HEK293 (cell line): ENCODE measurements at regions not wholly inside any gene's neighbourhood (a gene's known extent, or its start where the extent isn't known, plus 50 kb on each side); places are given as distances from the start of the nearest gene placed in this dataset.
A peak's percentile ranks its signal among the peaks of the same experiment; 100 is the strongest.

ENCODE experiments used
- CTCF ChIA-PET: fragments of 350-600 bp; formaldehyde crosslinking; extraction: SDS; loops from one replicate; lab custom pipeline; 2021; ENCODE audit warnings: antibody characterized with exemption; lab: Yijun Ruan, JAX
- POLR2A ChIA-PET: fragments of 300-600 bp; formaldehyde crosslinking; extraction: SDS; loops from one replicate; lab custom pipeline; 2020; ENCODE audit warnings: antibody characterized with exemption, inconsistent platforms; lab: Yijun Ruan, JAX
- H3K27ac ChIP-seq: fragments of 200-500 bp; sonication (Bioruptor generic); 2 replicates; pipeline ENCODE4 v1.5.1; 2014; ENCODE audit warnings: low read depth, low read length, control low read depth, inconsistent platforms; ENCODE audit errors: extremely low read depth
- H3K36me3 ChIP-seq, 2 experiments: fragments of 200-500 bp in 1 of 2; sonication (Bioruptor generic) in 1 of 2; 1 replicate in 1 of 2; 2 replicates in 1 of 2; pipeline ENCODE4 v1.5.1; 2014 to 2017; ENCODE audit warnings: inconsistent platforms in 2 of 2, low read length in 2 of 2; ENCODE audit not compliant: control insufficient read depth in 2 of 2, insufficient read depth in 1 of 2
- H3K4me1 ChIP-seq: fragments of 200-500 bp; sonication (Bioruptor generic); 2 replicates; pipeline ENCODE4 v1.5.1; 2014; ENCODE audit warnings: mild to moderate bottlenecking, low read length, inconsistent platforms; ENCODE audit not compliant: control insufficient read depth, insufficient read depth
- H3K4me3 ChIP-seq: 2 replicates; pipeline ENCODE4 v1.5.1; 2011; ENCODE audit warnings: low read depth, mild to moderate bottlenecking, control low read depth, low read length, moderate library complexity
- H3K9me3 ChIP-seq: fragments of 200-500 bp; sonication (Bioruptor generic); 2 replicates; pipeline ENCODE4 v1.5.1; 2014; ENCODE audit warnings: low read depth, low read length, inconsistent platforms; ENCODE audit not compliant: control insufficient read depth, insufficient read depth
- EGR2 ChIP-seq: fragments of 450-650 bp; formaldehyde crosslinking; IDR thresholded peaks from 2 replicates; pipeline ENCODE4 v1.5.1; 2016; ENCODE audit warnings: low read depth, missing biosample characterization, missing genetic modification characterization
- ELK4 ChIP-seq: IDR thresholded peaks from 2 replicates; pipeline ENCODE4 v1.6.1; 2011; ENCODE audit warnings: mild to moderate bottlenecking, low read depth, low read length, borderline replicate concordance
- GLI4 ChIP-seq: fragments of 450-650 bp; formaldehyde crosslinking; IDR thresholded peaks from 2 replicates; pipeline ENCODE4 v1.5.1; 2016; ENCODE audit warnings: missing biosample characterization, missing genetic modification characterization
- MEIS1 ChIP-seq: sonication (generic); formaldehyde crosslinking; IDR thresholded peaks from 2 replicates; pipeline ENCODE4 v1.8.1; 2022; ENCODE audit warnings: missing genetic modification reagents, mild to moderate bottlenecking, borderline replicate concordance
- OSR2 ChIP-seq: fragments of 450-650 bp; formaldehyde crosslinking; IDR thresholded peaks from 2 replicates; pipeline ENCODE4 v1.5.1; 2016; ENCODE audit warnings: missing biosample characterization, missing genetic modification characterization
- PATZ1 ChIP-seq: fragments of 450-650 bp; formaldehyde crosslinking; IDR thresholded peaks from 2 replicates; pipeline ENCODE4 v1.5.1; 2016; ENCODE audit warnings: missing biosample characterization, missing genetic modification characterization
- REST ChIP-seq: fragments of 450-650 bp; formaldehyde crosslinking; IDR thresholded peaks from 2 replicates; pipeline ENCODE4 v1.5.1; 2016; ENCODE audit warnings: missing biosample characterization, missing genetic modification characterization
- ZBTB1 ChIP-seq: fragments of 450-650 bp; formaldehyde crosslinking; IDR thresholded peaks from 2 replicates; pipeline ENCODE4 v1.5.1; 2016; ENCODE audit warnings: missing biosample characterization, missing genetic modification characterization
- ZFP69B ChIP-seq: fragments of 450-650 bp; formaldehyde crosslinking; IDR thresholded peaks from 2 replicates; pipeline ENCODE4 v1.5.1; 2016; ENCODE audit warnings: missing biosample characterization, missing genetic modification characterization
- ZNF140 ChIP-seq: fragments of 450-650 bp; formaldehyde crosslinking; IDR thresholded peaks from 2 replicates; pipeline ENCODE4 v1.5.1; 2016; ENCODE audit warnings: missing biosample characterization, missing genetic modification characterization
- ZNF2 ChIP-seq: fragments of 450-650 bp; formaldehyde crosslinking; IDR thresholded peaks from 2 replicates; pipeline ENCODE4 v1.5.1; 2016; ENCODE audit warnings: missing biosample characterization, missing genetic modification characterization
- ZNF211 ChIP-seq: fragments of 450-650 bp; formaldehyde crosslinking; IDR thresholded peaks from 2 replicates; pipeline ENCODE4 v1.5.1; 2016; ENCODE audit warnings: low read depth, missing biosample characterization, missing genetic modification characterization
- ZNF362 ChIP-seq: fragments of 450-650 bp; formaldehyde crosslinking; IDR thresholded peaks from 2 replicates; pipeline ENCODE4 v1.5.1; 2016; ENCODE audit warnings: missing biosample characterization, missing genetic modification characterization
- ZNF449 ChIP-seq: fragments of 450-650 bp; formaldehyde crosslinking; IDR thresholded peaks from 2 replicates; pipeline ENCODE4 v1.5.1; 2017; ENCODE audit warnings: missing biosample characterization, mild to moderate bottlenecking, missing genetic modification characterization, moderate library complexity
- ZNF488 ChIP-seq: fragments of 450-650 bp; formaldehyde crosslinking; IDR thresholded peaks from 2 replicates; pipeline ENCODE4 v1.5.1; 2016; ENCODE audit warnings: missing biosample characterization, missing genetic modification characterization
- ZNF521 ChIP-seq: fragments of 450-650 bp; formaldehyde crosslinking; IDR thresholded peaks from 2 replicates; pipeline ENCODE4 v1.5.1; 2017; ENCODE audit warnings: missing biosample characterization, mild to moderate bottlenecking, missing genetic modification characterization
- ZNF580 ChIP-seq: fragments of 450-650 bp; formaldehyde crosslinking; IDR thresholded peaks from 2 replicates; pipeline ENCODE4 v1.5.1; 2016; ENCODE audit warnings: missing biosample characterization, missing genetic modification characterization
- ZNF645 ChIP-seq: fragments of 450-650 bp; formaldehyde crosslinking; IDR thresholded peaks from 2 replicates; pipeline ENCODE4; 2016; ENCODE audit warnings: missing biosample characterization, missing genetic modification characterization
- ZNF670 ChIP-seq: fragments of 450-650 bp; formaldehyde crosslinking; IDR thresholded peaks from 2 replicates; pipeline ENCODE4 v1.5.1; 2016; ENCODE audit warnings: missing biosample characterization, missing genetic modification characterization, low read depth
- ZNF704 ChIP-seq: fragments of 450-650 bp; formaldehyde crosslinking; IDR thresholded peaks from 2 replicates; pipeline ENCODE4 v1.5.1; 2016; ENCODE audit warnings: missing biosample characterization, missing genetic modification characterization
- ZSCAN4 ChIP-seq: fragments of 450-650 bp; formaldehyde crosslinking; IDR thresholded peaks from 2 replicates; pipeline ENCODE4 v1.5.1; 2017; ENCODE audit warnings: missing biosample characterization, missing genetic modification characterization

- no peak for TF ChIP-seq ZNF704
- no peak for TF ChIP-seq MEIS1 (CRISPR knock-in tag)
- no peak for TF ChIP-seq ZNF645 (tag by site-specific recombination)
- peak; percentile 83; the same call in 1 of the 2 replicates for TF ChIP-seq ZNF449 (tag by site-specific recombination)
- TF ChIP-seq ZNF521 (tag by site-specific recombination): no peak
- TF ChIP-seq ZNF211 (tag by site-specific recombination): no peak
- no peak for TF ChIP-seq ZNF488
- TF ChIP-seq GLI4 (tag by site-specific recombination): no peak
- TF ChIP-seq ZNF670 (tag by site-specific recombination): no peak
- TF ChIP-seq ZNF2 (tag by site-specific recombination): peak; percentile 38; the same call in 1 of the 2 replicates
- TF ChIP-seq OSR2 (tag by site-specific recombination): no peak
- TF ChIP-seq PATZ1 (tag by site-specific recombination): 0 out of 2 replicates have a peak, but pooled peaks have one; percentile 8
- TF ChIP-seq REST (tag by site-specific recombination): no peak
These were observed 170.5 kb upstream of the PROK2 start (continued) for GRCh38 chr3:71955240-71956068.

GRCh38 chr3:71951842-71952241 is 166.9 kb upstream of the PROK2 start:
- ChIA-PET POLR2A (no interaction called here), CTCF (interaction anchor here (2.6 kb wide), 1 partner anchor 76 kb away, joined by 8 read pairs; no protein-coding TSS in a partner anchor)
- Histone ChIP-seq H3K4me3 (no peak overlapping the region), H3K27ac (no peak overlapping the region), H3K4me1 (0 out of 2 replicates have a peak, but pooled peaks cover 5% of the 10 kb centered on the region), H3K9me3 (no peaks in the 10 kb centered on the region), H3K36me3 (no peaks in the 10 kb centered on the region)
- TF ChIP-seq ELK4: no peak
- TF ChIP-seq ZSCAN4 (tag by site-specific recombination): no peak
- no peak for TF ChIP-seq ZNF140
- no peak for TF ChIP-seq ZNF580 (tag by site-specific recombination)
- TF ChIP-seq EGR2 (tag by site-specific recombination): no peak
- no peak for TF ChIP-seq ZFP69B (tag by site-specific recombination)
- no peak for TF ChIP-seq ZNF362 (tag by site-specific recombination)
- TF ChIP-seq ZBTB1 (tag by site-specific recombination): no peak
